GM23248 (cell line): ENCODE measurements at regions not wholly inside any gene's neighbourhood (a gene's known extent, or its start where the extent isn't known, plus 50 kb on each side); places are given as distances from the start of the nearest gene placed in this dataset.

Experiments used
- DNase-seq: peaks from one replicate; pipeline ENCODE4 v3.0.0-alpha.2; 2015
- H2AFZ ChIP-seq: fragments of 200-600 bp; sonication (generic); 2 replicates; pipeline ENCODE4 v1.6.1; 2016; ENCODE audit warnings: antibody characterized with exemption
- H3F3A ChIP-seq: fragments of 200-600 bp; sonication (generic); 2 replicates; pipeline ENCODE4 v1.6.1; 2016; ENCODE audit warnings: mild to moderate bottlenecking, antibody characterized with exemption, mixed run types; ENCODE audit not compliant: insufficient read depth
- H3K27ac ChIP-seq: fragments of 200-600 bp; sonication (generic); 2 replicates; pipeline ENCODE4 v1.5.1; 2016; ENCODE audit warnings: mild to moderate bottlenecking
- H3K27me3 ChIP-seq: fragments of 200-600 bp; sonication (generic); replicated peaks from 2 replicates; pipeline ENCODE4 v1.6.1; 2016; ENCODE audit warnings: mild to moderate bottlenecking; ENCODE audit not compliant: insufficient read depth
- H3K36me3 ChIP-seq: fragments of 200-600 bp; sonication (generic); 2 replicates; pipeline ENCODE4 v1.6.1; 2016; ENCODE audit warnings: low read depth, mild to moderate bottlenecking
- H3K4me1 ChIP-seq: fragments of 200-600 bp; sonication (generic); 2 replicates; pipeline ENCODE4 v1.6.1; 2016; ENCODE audit warnings: mild to moderate bottlenecking; ENCODE audit not compliant: insufficient read depth
- H3K4me2 ChIP-seq: fragments of 200-600 bp; sonication (generic); one replicate; pipeline ENCODE4 v1.6.1; 2016; ENCODE audit warnings: mild to moderate bottlenecking; ENCODE audit not compliant: unreplicated experiment
- H3K4me3 ChIP-seq: fragments of 200-600 bp; sonication (generic); 2 replicates; pipeline ENCODE4 v1.5.1; 2016; ENCODE audit warnings: mild to moderate bottlenecking
- H3K79me2 ChIP-seq: fragments of 200-600 bp; sonication (generic); 2 replicates; pipeline ENCODE4 v1.6.1; 2016; ENCODE audit warnings: mild to moderate bottlenecking; ENCODE audit not compliant: insufficient read depth
- H3K9ac ChIP-seq: fragments of 200-600 bp; sonication (generic); 2 replicates; pipeline ENCODE4 v1.6.1; 2016; ENCODE audit warnings: mild to moderate bottlenecking
- H3K9me2 ChIP-seq: fragments of 200-600 bp; sonication (generic); 2 replicates; pipeline ENCODE4 v1.6.1; 2016; ENCODE audit warnings: mixed run types, mild to moderate bottlenecking, moderate library complexity; ENCODE audit not compliant: insufficient read depth
- H3K9me3 ChIP-seq: fragments of 200-600 bp; sonication (generic); one replicate; pipeline ENCODE4 v1.6.1; 2017; ENCODE audit warnings: low read depth
- H4K20me1 ChIP-seq: fragments of 200-600 bp; sonication (generic); 2 replicates; pipeline ENCODE4 v1.6.0; 2016; ENCODE audit not compliant: insufficient read depth
- EZH2 ChIP-seq: fragments of 200-600 bp; sonication (generic); IDR thresholded peaks from 2 replicates; pipeline ENCODE4 v1.6.1; 2018; ENCODE audit warnings: antibody characterized with exemption, mild to moderate bottlenecking; ENCODE audit not compliant: insufficient read depth, poor library complexity, severe bottlenecking
- EZH2phosphoT487 ChIP-seq: fragments of 200-600 bp; sonication (generic); IDR thresholded peaks from 2 replicates; pipeline ENCODE4 v1.6.1; 2018; ENCODE audit warnings: antibody characterized with exemption, moderate library complexity, mild to moderate bottlenecking, low read depth; ENCODE audit not compliant: insufficient read depth
- WGBS, 2 experiments: methylation state at CpG; one replicate each; pipeline ENCODE4 v1.1.6; 2015 to 2017; ENCODE audit warnings: low lambda C conversion rate in 2 of 2, low coverage in 1 of 2; ENCODE audit errors: missing lambda C conversion rate in 2 of 2; 5-methylcytosine and 5-hydroxymethylcytosine counted together
- in situ Hi-C: fragments of 300-500 bp; cut with MboI; formaldehyde crosslinking; loops from 2 replicates; pipeline ENCODE4 v1.15.0; 2020

DNA sequence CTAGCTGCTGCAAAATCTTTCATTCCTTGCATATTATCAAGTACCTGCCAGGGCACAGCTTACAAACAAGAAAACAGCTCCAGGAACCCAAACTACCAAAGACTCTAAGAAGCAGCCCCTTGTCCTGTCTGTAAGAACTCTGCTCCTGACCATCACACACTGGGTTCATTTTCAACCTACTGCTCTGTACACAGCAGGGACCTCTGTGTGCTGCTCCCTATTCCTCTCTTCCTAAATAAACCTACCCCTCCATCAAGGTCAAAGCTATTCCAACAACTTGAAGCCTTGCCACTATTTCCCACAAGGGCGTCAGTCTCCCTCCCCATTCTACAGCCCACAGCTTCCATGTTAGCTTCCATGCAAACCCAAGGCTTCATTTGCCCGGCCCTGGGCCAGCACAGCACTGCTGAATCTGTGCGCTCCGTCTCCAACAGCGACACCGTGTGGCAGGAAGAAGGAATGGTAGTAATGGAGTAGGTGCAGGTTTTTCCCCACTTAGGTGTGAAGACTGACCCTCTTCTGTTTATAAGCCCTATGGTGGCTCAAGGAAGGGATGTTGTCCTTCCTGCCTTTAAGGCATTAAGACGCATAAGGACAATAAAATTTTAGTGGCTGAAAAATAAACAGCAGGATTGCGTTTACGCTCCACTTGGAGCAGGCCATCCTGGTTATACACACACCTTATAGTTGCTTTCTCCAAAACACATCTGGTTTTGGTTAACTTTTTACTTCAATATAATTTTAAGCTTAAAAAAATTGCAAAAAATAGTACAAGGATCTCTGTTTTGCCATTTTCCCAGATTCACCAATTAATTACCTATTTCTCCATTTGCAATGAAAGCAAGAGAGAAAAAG lies 115.2 kb upstream of the NXT1 start:
- TF ChIP-seq EZH2phosphoT487 (no peak), EZH2 (no peak)
- no peaks in the 10 kb centered on the region for H3K79me2 ChIP-seq
- no peaks in the 10 kb centered on the region for H4K20me1 ChIP-seq
- H3K27ac ChIP-seq: no peak overlapping the region
- DNase-seq: peak; percentile 74
- no peaks in the 10 kb centered on the region for H3K9me3 ChIP-seq
- no peak overlapping the region for H3K4me3 ChIP-seq
- H2AFZ ChIP-seq: no peak overlapping the region
- in situ Hi-C loops: loop anchor here (25.0 kb wide), 1 partner anchor 173 kb away; no protein-coding TSS in a partner anchor
- H3F3A ChIP-seq: peaks cover 30% of the 10 kb centered on the region
- H3K9me2 ChIP-seq: no peaks in the 10 kb centered on the region
- 26 to 32% methylated on average over 9 of the region's 9 CpGs for WGBS, 2 experiments
- H3K27me3 ChIP-seq: no peaks in the 10 kb centered on the region
- no peak overlapping the region for H3K9ac ChIP-seq
- H3K4me2 ChIP-seq: no peak overlapping the region
- peaks cover 21% of the 10 kb centered on the region for H3K4me1 ChIP-seq
- no peaks in the 10 kb centered on the region for H3K36me3 ChIP-seq

GRCh38 chr20:23234311-23235078 lies 116.1 kb upstream of the NXT1 start:
- 27 to 40% methylated on average over 3 of the region's 3 CpGs for WGBS, 2 experiments
- no peaks in the 10 kb centered on the region for H3K36me3 ChIP-seq
- TF ChIP-seq EZH2phosphoT487 (no peak), EZH2 (no peak)
- no peaks in the 10 kb centered on the region for H3K27me3 ChIP-seq
- H3F3A ChIP-seq: peaks cover 31% of the 10 kb centered on the region
- no peaks in the 10 kb centered on the region for H3K9me3 ChIP-seq
- no peaks in the 10 kb centered on the region for H3K9me2 ChIP-seq
- peak overlapping the region; percentile 24 for H3K4me2 ChIP-seq
- no peak overlapping the region for H2AFZ ChIP-seq
- in situ Hi-C loops: loop anchor here (25.0 kb wide), 1 partner anchor 172 kb away; no protein-coding TSS in a partner anchor
- no peaks in the 10 kb centered on the region for H4K20me1 ChIP-seq
- no peak overlapping the region for H3K4me3 ChIP-seq
- H3K9ac ChIP-seq: no peak overlapping the region
- peaks cover 22% of the 10 kb centered on the region for H3K4me1 ChIP-seq
- H3K27ac ChIP-seq: peak overlapping the region; percentile 17; the same call in 1 of the 2 replicates
- no peaks in the 10 kb centered on the region for H3K79me2 ChIP-seq
- peak; percentile 79 for DNase-seq

GRCh38 chr20:23233341-23233740 lies 117.2 kb upstream of the NXT1 start:
- in situ Hi-C loops: loop anchor here (25.0 kb wide), 1 partner anchor 171 kb away; no protein-coding TSS in a partner anchor

GRCh38 chr20:23232679-23233308 lies 117.8 kb upstream of the NXT1 start:
- no peak overlapping the region for H3K4me3 ChIP-seq
- no peaks in the 10 kb centered on the region for H3K27me3 ChIP-seq
- H3K27ac ChIP-seq: no peak overlapping the region
- peaks cover 44% of the 10 kb centered on the region for H3F3A ChIP-seq
- in situ Hi-C loops: loop anchor here (25.0 kb wide), 1 partner anchor 170 kb away; no protein-coding TSS in a partner anchor
- TF ChIP-seq EZH2phosphoT487 (no peak), EZH2 (no peak)
- no peak overlapping the region for H2AFZ ChIP-seq
- no peak overlapping the region for H3K9ac ChIP-seq
- no peak overlapping the region for H3K4me2 ChIP-seq
- no peaks in the 10 kb centered on the region for H3K9me3 ChIP-seq
- peaks cover 34% of the 10 kb centered on the region for H3K4me1 ChIP-seq
- DNase-seq: no peak
- 87 to 88% methylated on average over 11 of the region's 11 CpGs for WGBS, 2 experiments
- no peaks in the 10 kb centered on the region for H3K9me2 ChIP-seq
- no peaks in the 10 kb centered on the region for H4K20me1 ChIP-seq
- H3K36me3 ChIP-seq: no peaks in the 10 kb centered on the region
- no peaks in the 10 kb centered on the region for H3K79me2 ChIP-seq

More at GRCh38 chr20:23233341-23233740, 117.2 kb upstream of the NXT1 start:
- no peak for DNase-seq
- Histone ChIP-seq H3K9me2 (no peaks in the 10 kb centered on the region), H3K27ac (no peak overlapping the region), H2AFZ (no peak overlapping the region), H3K9me3 (no peaks in the 10 kb centered on the region), H3K27me3 (no peaks in the 10 kb centered on the region), H4K20me1 (no peaks in the 10 kb centered on the region), H3K4me1 (peaks cover 34% of the 10 kb centered on the region), H3K9ac (no peak overlapping the region), H3K79me2 (no peaks in the 10 kb centered on the region), H3K4me3 (no peak overlapping the region), H3K4me2 (no peak overlapping the region), H3F3A (peaks cover 40% of the 10 kb centered on the region), H3K36me3 (no peaks in the 10 kb centered on the region)
- TF ChIP-seq EZH2phosphoT487: no peak
- TF ChIP-seq EZH2: no peak
- 92 to 94% methylated on average over 6 of the region's 6 CpGs for WGBS, 2 experiments
